Esophagus squamous epithelium (tissue), 5 donors: ENCODE measurements at regions not wholly inside any gene's neighbourhood (a gene's known extent, or its start where the extent isn't known, plus 50 kb on each side); places are given as distances from the start of the nearest gene placed in this dataset.

Source experiments
- DNase-seq: peaks from one replicate; lab custom pipeline; 2025; lab: John Stamatoyannopoulos, UW
- H3K27ac ChIP-seq, 4 donors: fragments of 200-600 bp; sonication (generic); one replicate each; pipeline ENCODE4 v1.5.1; 2016 to 2019; ENCODE audit warnings: mild to moderate bottlenecking in 1 of 4
- H3K27me3 ChIP-seq, 4 donors: fragments of 200-600 bp; sonication (generic); 1 replicate in 3 of 4; 2 replicates in 1 of 4; pipeline versions ENCODE4 v1.5.1 to v1.6.0; 2017 to 2021; ENCODE audit warnings: antibody characterized with exemption in 1 of 4
- H3K36me3 ChIP-seq, 3 donors: fragments of 200-600 bp; sonication (generic); one replicate each; pipeline ENCODE4 v1.5.1; 2016 to 2019
- H3K4me1 ChIP-seq, 3 donors: fragments of 200-600 bp; sonication (generic); one replicate each; pipeline ENCODE4 v1.5.1; 2017 to 2019
- H3K4me3 ChIP-seq, 4 donors: fragments of 200-600 bp; sonication (generic); 1 replicate in 3 of 4; 2 replicates in 1 of 4; pipeline ENCODE4 v1.5.1; 2016 to 2019; ENCODE audit warnings: mild to moderate bottlenecking in 2 of 4, moderate library complexity in 1 of 4
- H3K9me3 ChIP-seq, 3 donors: fragments of 200-600 bp; sonication (generic); one replicate each; pipeline ENCODE4 v1.5.1; 2016 to 2019
- CTCF ChIP-seq, 6 experiments: fragments of 450-650 bp in 4 of 6; fragments of 200-600 bp in 2 of 6; sonication (generic) in 2 of 6; IDR thresholded peaks; one replicate each; pipeline ENCODE4 v1.5.1; 2016 to 2019; ENCODE audit warnings: antibody characterized with exemption in 6 of 6, mild to moderate bottlenecking in 4 of 6, moderate library complexity in 4 of 6
- POLR2A ChIP-seq, 4 donors: fragments of 450-650 bp; IDR thresholded peaks; one replicate each; pipeline ENCODE4 v1.6.1; 2017; ENCODE audit warnings: antibody characterized with exemption in 4 of 4, mild to moderate bottlenecking in 4 of 4, moderate library complexity in 3 of 4
- WGBS, 2 donors: methylation state at CpG; one replicate each; pipeline ENCODE4 v1.1.5; 2018; 5-methylcytosine and 5-hydroxymethylcytosine counted together
- intact Hi-C: fragments of 100-400 bp; cut with DNase I; formaldehyde crosslinking; loops from one replicate; pipeline ENCODE4 v1.15.0; 2022
- donor health status: DM: yes; HTN: yes; CAD: no.

- no peaks in the 10 kb centered on the region for H3K9me3 ChIP-seq
- H3K4me3 ChIP-seq = no peak overlapping the region
- no peak for TF ChIP-seq CTCF (IDR thresholded peaks at IDR 0.05)
- no peak for TF ChIP-seq POLR2A (IDR thresholded peaks at IDR 0.05)
- no peak for DNase-seq
- H3K27me3 ChIP-seq = no peaks in the 10 kb centered on the region
- H3K36me3 ChIP-seq = no peaks in the 10 kb centered on the region
- intact Hi-C loops = no loop called here
- no peak overlapping the region for H3K27ac ChIP-seq
- WGBS, 2 donors = 68 to 87% methylated on average over 2 of the region's 2 CpGs
- peaks cover 0 to 23% (median 3%) of the 10 kb centered on the region in 3 donors for H3K4me1 ChIP-seq
Measured at GRCh38 chr18:61655630-61656029, 237.2 kb downstream of the RNF152 start.

- DNase-seq = no peak
- Histone ChIP-seq H3K4me1 (peaks cover 0 to 25% (median 3%) of the 10 kb centered on the region in 3 donors), H3K36me3 (no peaks in the 10 kb centered on the region), H3K4me3 (no peak overlapping the region), H3K9me3 (no peaks in the 10 kb centered on the region), H3K27me3 (no peaks in the 10 kb centered on the region), H3K27ac (peak overlapping the region in 1 of 4 donors; percentile 7)
- TF ChIP-seq POLR2A (IDR thresholded peaks at IDR 0.05) (no peak), CTCF (IDR thresholded peaks at IDR 0.05) (no peak)
- 78 to 93% methylated on average over 4 of the region's 4 CpGs for WGBS, 2 donors
- intact Hi-C loops = no loop called here
Measured at GRCh38 chr18:61653823-61654551, 238.8 kb downstream of the RNF152 start.

- Histone ChIP-seq H3K36me3 (no peaks in the 10 kb centered on the region), H3K9me3 (no peaks in the 10 kb centered on the region), H3K27me3 (no peaks in the 10 kb centered on the region), H3K4me1 (peaks cover 0 to 25% (median 3%) of the 10 kb centered on the region in 3 donors), H3K27ac (peak overlapping the region in 3 of 4 donors; percentile 50 to 75 (median 70)), H3K4me3 (no peak overlapping the region)
- TF ChIP-seq CTCF (IDR thresholded peaks at IDR 0.05) (no peak), POLR2A (IDR thresholded peaks at IDR 0.05) (no peak)
- DNase-seq = no peak
- WGBS, 2 donors = 62 to 67% methylated on average over 4 of the region's 4 CpGs
- intact Hi-C loops = no loop called here
Measured at GRCh38 chr18:61651880-61652268, 240.9 kb downstream of the RNF152 start.

GRCh38 chr18:61651145-61651879 lies 241.5 kb downstream of the RNF152 start:
- 60 to 71% methylated on average over 3 of the region's 3 CpGs for WGBS, 2 donors
- peak overlapping the region; percentile 10 to 75 (median 60) for H3K27ac ChIP-seq
- TF ChIP-seq CTCF (IDR thresholded peaks at IDR 0.05) (no peak), POLR2A (IDR thresholded peaks at IDR 0.05) (no peak)
- DNase-seq = no peak
- no peaks in the 10 kb centered on the region for H3K36me3 ChIP-seq
- no peak overlapping the region for H3K4me3 ChIP-seq
- H3K27me3 ChIP-seq = no peaks in the 10 kb centered on the region
- intact Hi-C loops = no loop called here
- peaks cover 0 to 25% (median 3%) of the 10 kb centered on the region in 3 donors for H3K4me1 ChIP-seq
- no peaks in the 10 kb centered on the region for H3K9me3 ChIP-seq
